PC-3 (cell line): ENCODE measurements at regions not wholly inside any gene's neighbourhood (a gene's known extent, or its start where the extent isn't known, plus 50 kb on each side); places are given as distances from the start of the nearest gene placed in this dataset.

Source experiments
- ATAC-seq: fragments of 200-7000 bp; cut with Tn5 transposase; 2 replicates; pipeline ENCODE4 v1.9.1; 2020; ENCODE audit warnings: mild to moderate bottlenecking, moderate library complexity
- BruUV-seq: library from RNA; stranded (reverse); fragments of 400-500 nt; replicated peaks from 2 replicates; lab custom pipeline; 2021; lab: Mats Ljungman, UMichigan
- CTCF ChIA-PET: fragments of 300-600 bp; sonication (Branson Sonifier 250); formaldehyde crosslinking; loops from one replicate; lab custom pipeline; 2022; ENCODE audit warnings: antibody characterized with exemption; lab: Charles Lee
- POLR2A ChIA-PET: fragments of 300-600 bp; sonication (Branson Sonifier 250); formaldehyde crosslinking; loops from one replicate; lab custom pipeline; 2022; ENCODE audit warnings: antibody characterized with exemption; ENCODE audit not compliant: unreplicated experiment; lab: Charles Lee
- DNase-seq: peaks from one replicate; pipeline ENCODE4 v3.0.0-alpha.2; 2015
- H2AFZ ChIP-seq: fragments of 300-600 bp; sonication (generic); 2 replicates; pipeline ENCODE4 v1.6.0; 2016; ENCODE audit warnings: antibody characterized with exemption, low read length
- H3F3A ChIP-seq: fragments of 300-600 bp; sonication (generic); one replicate; pipeline ENCODE4 v1.6.0; 2017; ENCODE audit warnings: antibody characterized with exemption, low read length, control low read depth, mild to moderate bottlenecking; ENCODE audit not compliant: unreplicated experiment
- H3K27ac ChIP-seq: fragments of 300-600 bp; sonication (generic); 2 replicates; pipeline ENCODE4 v1.5.1; 2016; ENCODE audit warnings: mild to moderate bottlenecking, low read length
- H3K27me3 ChIP-seq: fragments of 300-600 bp; sonication (generic); 2 replicates; pipeline ENCODE4 v1.6.1; 2016; ENCODE audit warnings: low read length, mixed read lengths
- H3K36me3 ChIP-seq: fragments of 300-600 bp; sonication (generic); 2 replicates; pipeline ENCODE4 v1.6.1; 2016; ENCODE audit warnings: low read depth, mixed run types, low read length, mixed read lengths
- H3K4me1 ChIP-seq: fragments of 300-600 bp; sonication (generic); 2 replicates; pipeline ENCODE4 v1.5.1; 2016; ENCODE audit warnings: low read length; ENCODE audit not compliant: insufficient read depth
- H3K4me2 ChIP-seq: fragments of 300-600 bp; sonication (generic); 2 replicates; pipeline ENCODE4 v1.6.0; 2016; ENCODE audit warnings: low read length
- H3K4me3 ChIP-seq: fragments of 300-600 bp; sonication (generic); 2 replicates; pipeline ENCODE4 v1.5.1; 2016; ENCODE audit warnings: mild to moderate bottlenecking, low read length, mixed read lengths
- H3K79me2 ChIP-seq: fragments of 300-600 bp; sonication (generic); 2 replicates; pipeline ENCODE4 v1.6.1; 2017; ENCODE audit warnings: low read length, mixed read lengths
- H3K9ac ChIP-seq: fragments of 300-600 bp; sonication (generic); 2 replicates; pipeline ENCODE4 v1.6.0; 2016; ENCODE audit warnings: mild to moderate bottlenecking, low read length
- H3K9me2 ChIP-seq: fragments of 300-600 bp; sonication (generic); replicated peaks from 2 replicates; pipeline ENCODE4 v1.6.1; 2016; ENCODE audit warnings: mixed run types, low read length, mixed read lengths
- H3K9me3 ChIP-seq: fragments of 300-600 bp; sonication (generic); 2 replicates; pipeline ENCODE4 v1.6.1; 2016; ENCODE audit warnings: low read length, mixed read lengths
- H4K20me1 ChIP-seq: fragments of 300-600 bp; sonication (generic); 2 replicates; pipeline ENCODE4 v1.6.1; 2016; ENCODE audit warnings: low read length, mixed read lengths
- EZH2 ChIP-seq: fragments of 300-600 bp; sonication (generic); IDR thresholded peaks from one replicate; pipeline ENCODE4 v1.6.1; 2017; ENCODE audit warnings: antibody characterized with exemption, mild to moderate bottlenecking, low read length; ENCODE audit not compliant: unreplicated experiment
- EZH2phosphoT487 ChIP-seq: fragments of 300-600 bp; sonication (generic); IDR thresholded peaks from 2 replicates; pipeline ENCODE4 v1.6.1; 2018; ENCODE audit warnings: mild to moderate bottlenecking, antibody characterized with exemption, low read length, borderline replicate concordance
- intact Hi-C: fragments of 100-400 bp; cut with micrococcal nuclease; formaldehyde crosslinking; loops from 2 replicates; pipeline ENCODE4 v1.9.0; 2023
- TF ChIP-seq, protein P1 (sequence below): fragments of 300-600 bp; sonication (generic); conservative IDR thresholded peaks from 2 replicates; pipeline ENCODE4 v1.5.1; 2017; ENCODE audit warnings: antibody characterized with exemption, low read depth, mild to moderate bottlenecking, low read length

- intact Hi-C loops: loop anchor here (5.0 kb wide), 1 partner anchor 70 kb away; no protein-coding TSS in a partner anchor
- Histone ChIP-seq H3K79me2 (no peaks in the 10 kb centered on the region), H3K9me2 (no peaks in the 10 kb centered on the region), H3K4me1 (peaks cover 42% of the 10 kb centered on the region), H3K36me3 (no peaks in the 10 kb centered on the region), H3K27ac (no peak overlapping the region), H4K20me1 (no peaks in the 10 kb centered on the region), H3K27me3 (no peaks in the 10 kb centered on the region), H2AFZ (no peak overlapping the region), H3K4me3 (no peak overlapping the region), H3K9ac (no peak overlapping the region), H3F3A (no peaks in the 10 kb centered on the region), H3K4me2 (no peak overlapping the region), H3K9me3 (no peaks in the 10 kb centered on the region)
- CTCF ChIA-PET: no interaction called here
- peak; percentile 37 for DNase-seq
- TF ChIP-seq EZH2phosphoT487 (no peak), EZH2 (no peak)
- TF ChIP-seq, protein P1, sequence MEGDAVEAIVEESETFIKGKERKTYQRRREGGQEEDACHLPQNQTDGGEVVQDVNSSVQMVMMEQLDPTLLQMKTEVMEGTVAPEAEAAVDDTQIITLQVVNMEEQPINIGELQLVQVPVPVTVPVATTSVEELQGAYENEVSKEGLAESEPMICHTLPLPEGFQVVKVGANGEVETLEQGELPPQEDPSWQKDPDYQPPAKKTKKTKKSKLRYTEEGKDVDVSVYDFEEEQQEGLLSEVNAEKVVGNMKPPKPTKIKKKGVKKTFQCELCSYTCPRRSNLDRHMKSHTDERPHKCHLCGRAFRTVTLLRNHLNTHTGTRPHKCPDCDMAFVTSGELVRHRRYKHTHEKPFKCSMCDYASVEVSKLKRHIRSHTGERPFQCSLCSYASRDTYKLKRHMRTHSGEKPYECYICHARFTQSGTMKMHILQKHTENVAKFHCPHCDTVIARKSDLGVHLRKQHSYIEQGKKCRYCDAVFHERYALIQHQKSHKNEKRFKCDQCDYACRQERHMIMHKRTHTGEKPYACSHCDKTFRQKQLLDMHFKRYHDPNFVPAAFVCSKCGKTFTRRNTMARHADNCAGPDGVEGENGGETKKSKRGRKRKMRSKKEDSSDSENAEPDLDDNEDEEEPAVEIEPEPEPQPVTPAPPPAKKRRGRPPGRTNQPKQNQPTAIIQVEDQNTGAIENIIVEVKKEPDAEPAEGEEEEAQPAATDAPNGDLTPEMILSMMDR: no peak
- no TSS peak for BruUV-seq
- POLR2A ChIA-PET: no interaction called here
- ATAC-seq: peak; percentile 32
Measured at GRCh38 chr11:19366992-19367709, 126.4 kb upstream of the E2F8 start.

DNA sequence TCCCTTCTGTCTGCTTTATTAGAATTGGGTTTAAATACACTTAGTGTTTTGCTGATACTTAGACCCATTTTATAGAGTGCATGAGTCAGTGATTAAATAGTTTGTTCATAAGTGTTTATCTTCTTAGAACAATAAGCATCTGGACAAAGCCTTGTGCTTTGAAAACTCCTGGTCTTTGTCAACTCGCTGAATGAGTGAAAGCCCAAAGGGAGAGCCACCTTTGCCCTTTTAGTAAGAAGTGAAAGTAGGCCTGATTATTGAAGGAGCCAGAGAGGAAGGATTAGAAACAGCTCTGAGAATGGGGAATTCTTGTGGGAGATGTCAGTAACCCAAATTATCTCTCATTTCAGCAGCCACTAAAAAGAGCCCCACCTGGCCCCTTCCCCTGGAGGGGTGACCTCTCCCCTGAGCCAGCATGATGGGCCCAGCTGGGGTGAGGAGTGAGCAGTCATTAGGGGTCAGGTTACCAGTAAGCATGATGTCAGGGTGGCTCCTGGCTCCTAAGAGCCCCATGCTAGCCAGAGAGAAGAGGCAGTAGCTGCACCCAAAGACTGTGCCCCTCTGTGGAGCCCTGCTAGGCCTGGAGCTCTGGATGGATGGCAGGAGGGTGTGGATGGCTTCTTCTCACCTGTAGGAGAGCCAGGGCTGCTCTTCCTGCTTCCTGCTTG, 125.1 kb upstream of the E2F8 start:
- no peaks in the 10 kb centered on the region for H4K20me1 ChIP-seq

More for the DNA sequence above, 125.1 kb upstream of the E2F8 start:
- Histone ChIP-seq H3K27ac (peak overlapping the region; percentile 27; the same call in 1 of the 2 replicates), H2AFZ (no peak overlapping the region), H3K9me2 (no peaks in the 10 kb centered on the region), H3K4me3 (no peak overlapping the region), H3K79me2 (no peaks in the 10 kb centered on the region), H3F3A (no peaks in the 10 kb centered on the region), H3K9ac (no peak overlapping the region), H3K36me3 (no peaks in the 10 kb centered on the region), H3K27me3 (no peaks in the 10 kb centered on the region), H3K4me2 (peak overlapping the region; percentile 52), H3K9me3 (no peaks in the 10 kb centered on the region), H3K4me1 (peaks cover 42% of the 10 kb centered on the region)
- BruUV-seq: no TSS peak
- intact Hi-C loops: loop anchor here (5.0 kb wide), 1 partner anchor 71 kb away; no protein-coding TSS in a partner anchor
- no peak for TF ChIP-seq EZH2phosphoT487
- TF ChIP-seq, protein P1: no peak
- no peak for TF ChIP-seq EZH2
- POLR2A ChIA-PET: no interaction called here
- CTCF ChIA-PET: no interaction called here
- DNase-seq (peak; percentile 68), ATAC-seq (peak; percentile 92)
